ENCODE measurements at regions not wholly inside any gene's neighbourhood (a gene's known extent, or its start where the extent isn't known, plus 50 kb on each side); places are given as distances from the start of the nearest gene placed in this dataset.

DNA sequence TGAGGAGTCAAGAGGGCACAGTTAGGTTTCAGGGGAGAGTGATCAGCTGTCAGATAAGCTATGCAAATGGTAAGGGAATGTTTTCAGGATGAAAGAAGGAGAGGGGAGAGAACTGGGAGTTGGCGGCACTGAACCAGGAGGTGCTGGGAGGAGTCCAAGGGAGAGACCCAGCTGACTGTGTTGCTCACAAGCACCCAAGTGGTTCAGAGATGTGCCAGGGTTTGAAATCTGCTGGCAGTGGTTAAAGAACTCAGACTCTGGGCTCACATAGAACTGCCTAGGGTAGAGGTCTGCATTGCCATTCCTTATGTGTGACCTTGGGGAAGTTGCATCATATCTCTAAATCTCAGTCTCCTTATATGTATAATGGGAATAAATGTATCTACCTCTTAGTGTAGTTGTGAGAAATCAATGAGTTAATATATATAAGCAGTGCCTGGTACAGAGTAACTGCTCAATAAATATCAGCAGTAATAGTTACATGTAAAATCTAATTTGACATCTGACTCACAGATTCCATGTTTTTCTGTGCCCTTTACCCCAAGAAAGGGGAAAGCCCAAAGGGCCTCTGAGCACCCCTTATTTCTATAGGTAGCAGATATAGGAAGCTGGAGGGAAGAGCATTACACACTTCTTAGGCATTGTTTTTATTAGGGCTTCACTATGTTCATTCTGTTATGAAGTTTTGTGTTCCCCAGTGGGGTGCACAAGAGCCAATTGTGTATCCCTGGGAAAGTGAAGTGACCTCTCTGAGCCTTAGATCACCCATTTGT lies 66.9 kb upstream of the SESN3 start:
- peak; percentile 29 for DNase-seq

DNA sequence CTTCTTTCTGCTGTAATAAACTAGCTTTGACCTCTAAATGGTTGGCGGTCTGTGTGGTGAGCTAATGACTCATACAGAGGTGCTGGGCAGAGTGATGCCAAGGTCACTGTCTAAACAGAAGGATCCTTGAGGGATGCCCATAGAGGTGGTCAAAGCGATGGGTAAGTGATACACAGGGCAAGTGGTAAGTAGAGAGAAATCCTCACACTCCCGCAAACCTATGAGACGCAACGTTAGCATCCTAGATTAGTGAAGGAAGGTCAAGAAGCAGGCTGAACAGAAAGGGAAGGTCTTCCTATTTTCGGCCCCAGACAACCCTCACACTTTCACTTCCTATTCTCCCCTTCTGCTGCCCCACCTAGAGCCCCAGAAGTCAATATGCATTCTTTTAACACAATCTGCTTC lies 65.6 kb upstream of the SESN3 start:
- peak; percentile 42 for DNase-seq

DNA sequence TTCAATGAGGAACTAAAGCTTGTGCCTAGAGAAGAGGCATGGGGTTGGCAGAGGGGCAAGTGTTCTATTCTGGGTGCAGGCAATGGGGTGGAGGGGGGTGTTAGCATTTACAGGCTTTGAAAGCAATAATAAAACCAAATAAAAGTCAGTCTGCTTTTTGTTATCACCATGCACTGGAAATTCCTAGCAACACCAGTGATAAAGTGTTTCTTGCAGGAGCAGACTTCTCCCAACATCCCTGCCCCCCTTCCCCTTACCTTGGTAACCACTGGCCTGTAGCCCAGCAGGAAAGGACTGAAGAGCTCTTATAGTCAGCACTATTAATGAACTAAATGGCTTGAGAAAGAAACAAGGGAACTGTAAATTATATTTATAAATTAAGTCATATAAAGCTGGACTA lies 65.2 kb upstream of the SESN3 start:
- DNase-seq, result peak; percentile 78

- DNase-seq, result peak; percentile 15
Observed at GRCh38 chr11:95295382-95296149, 64.6 kb upstream of the SESN3 start.

DNA sequence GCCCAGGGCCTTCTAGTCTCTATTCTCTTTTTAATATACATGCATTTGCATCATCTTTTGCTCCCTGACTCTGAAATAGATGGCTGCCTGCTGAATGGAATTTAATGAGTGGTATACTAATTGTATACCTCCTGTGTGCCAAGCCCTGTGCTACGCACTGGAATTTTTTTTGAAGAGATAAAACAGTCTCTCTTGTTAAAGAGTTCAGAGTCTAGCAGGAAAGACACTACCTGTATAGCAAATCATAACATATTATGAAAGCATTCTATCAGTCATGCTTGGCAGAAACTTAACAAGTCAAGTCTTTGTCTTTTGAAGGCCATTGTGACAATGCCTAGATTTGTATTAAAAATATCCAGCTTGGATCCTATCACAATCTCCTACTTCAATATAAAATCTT lies 63.7 kb upstream of the SESN3 start:
- DNase-seq, result no peak

- no peak for DNase-seq
Observed at GRCh38 chr11:95293116-95293515, 62.1 kb upstream of the SESN3 start.

DNA sequence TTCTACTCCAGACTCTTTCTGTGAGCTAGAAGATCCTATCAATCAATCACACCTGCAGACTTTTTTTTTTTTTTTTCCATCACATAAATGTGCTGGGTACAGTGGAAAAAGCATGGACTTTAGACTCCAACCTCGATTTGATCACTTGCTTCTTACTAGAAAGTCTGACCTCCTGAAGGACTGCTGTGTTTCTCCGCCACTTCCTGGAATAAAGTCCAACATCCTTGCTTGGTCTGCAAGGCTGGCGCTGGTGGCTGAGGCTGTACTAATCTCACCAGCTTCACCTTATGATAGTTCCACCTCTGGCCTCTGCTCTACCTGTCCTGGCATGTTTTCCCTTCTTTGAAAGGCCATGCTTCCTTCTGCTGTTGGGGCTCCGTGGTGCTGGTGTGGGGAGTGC lies 60.9 kb upstream of the SESN3 start:
- DNase-seq, result no peak

GRCh38 chr11:95289378-95290101 lies 58.5 kb upstream of the SESN3 start:
- DNase-seq, result no peak

GRCh38 chr11:95284057-95285052 lies 53.4 kb upstream of the SESN3 start:
- DNase-seq, result no peak

GRCh38 chr11:95283650-95284049 lies 52.6 kb upstream of the SESN3 start:
- no peak for DNase-seq

DNA sequence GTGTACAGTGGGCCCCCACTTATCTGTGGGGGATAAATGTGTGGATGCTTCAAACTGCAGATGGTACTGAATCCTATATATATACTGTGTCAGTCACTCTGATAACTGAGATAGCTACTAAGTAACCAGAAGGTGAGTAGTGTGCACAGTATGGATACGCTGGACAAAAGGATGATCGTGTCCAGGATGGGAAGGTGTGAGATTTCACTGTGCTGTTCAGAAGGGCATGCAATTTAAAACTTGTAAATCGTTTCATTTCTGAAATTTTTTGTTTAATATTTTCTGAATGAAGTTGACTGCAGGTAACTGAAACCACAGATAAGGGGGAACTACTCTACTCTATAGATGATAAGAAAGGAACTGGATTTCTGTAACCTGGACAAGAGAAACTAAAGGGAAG lies 52.1 kb upstream of the SESN3 start:
- DNase-seq, result no peak

- DNase-seq, result no peak
Observed at GRCh38 chr11:95282291-95282751, 51.3 kb upstream of the SESN3 start.

Data from NCI-H1092 (cell line).